ENCODE measurements at regions not wholly inside any gene's neighbourhood (a gene's known extent, or its start where the extent isn't known, plus 50 kb on each side); places are given as distances from the start of the nearest gene placed in this dataset.

DNA sequence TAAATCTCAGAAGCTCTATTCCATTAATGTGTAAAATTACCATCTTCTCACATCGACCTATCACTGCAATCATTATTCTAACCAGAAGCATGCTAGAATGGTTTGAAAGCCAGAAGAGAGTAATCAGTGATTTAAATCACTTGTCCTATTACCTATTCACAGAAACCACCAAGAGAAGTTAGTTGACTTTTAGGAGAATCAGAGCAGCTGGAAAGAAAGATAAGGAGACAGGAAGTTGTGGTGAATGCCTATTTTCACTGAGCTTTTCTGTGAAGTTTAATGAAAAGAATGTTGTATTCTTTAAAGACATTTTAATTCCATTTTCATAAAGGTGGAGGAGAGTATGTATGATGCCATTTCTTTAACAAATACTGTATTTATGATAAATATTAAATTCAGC, 352.6 kb upstream of the CRIM1 start:
- CTCF ChIA-PET: no interaction called here

DNA sequence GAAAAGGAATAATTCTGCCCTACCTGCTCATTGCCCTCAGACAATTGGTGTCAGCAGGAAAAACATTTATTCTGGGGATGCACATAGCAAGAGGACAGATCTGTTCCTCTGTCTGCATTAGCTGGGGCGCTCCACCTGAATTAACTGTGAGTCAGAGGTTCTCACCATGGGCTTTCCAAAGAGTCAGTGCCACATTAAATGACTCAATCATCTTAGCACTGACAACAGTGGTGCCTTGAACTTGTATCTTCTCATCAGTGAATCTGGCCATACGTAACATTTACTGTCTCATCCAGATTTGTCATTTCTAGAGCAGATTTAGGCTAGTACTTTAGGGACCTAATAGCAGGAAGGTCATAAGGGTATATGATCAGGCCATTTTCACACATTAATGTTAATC, 358.1 kb upstream of the CRIM1 start:
- H3K9me3 Mint-ChIP-seq: peaks cover 3% of the 10 kb centered on the region
- CTCF ChIA-PET: no interaction called here
- H3K36me3 Mint-ChIP-seq (ENCODE audit: low read depth): no peaks in the 10 kb centered on the region
- intact Hi-C loops (cut with micrococcal nuclease): no loop called here
- H3K4me1 Mint-ChIP-seq (ENCODE audit: low read depth): no peaks in the 10 kb centered on the region
- H3K27ac Mint-ChIP-seq: no peak overlapping the region
- H3K27me3 Mint-ChIP-seq (ENCODE audit: low read depth): no peaks in the 10 kb centered on the region
- H3K4me3 Mint-ChIP-seq: no peak overlapping the region
- DNase-seq: peak; percentile 5

More for the DNA sequence above, 352.6 kb upstream of the CRIM1 start:
- no peak overlapping the region for H3K27ac Mint-ChIP-seq
- intact Hi-C loops (cut with micrococcal nuclease): no loop called here
- DNase-seq: no peak
- no peaks in the 10 kb centered on the region for H3K9me3 Mint-ChIP-seq
- H3K27me3 Mint-ChIP-seq (ENCODE audit: low read depth): no peaks in the 10 kb centered on the region
- H3K4me1 Mint-ChIP-seq (ENCODE audit: low read depth): peaks cover 8% of the 10 kb centered on the region
- no peak overlapping the region for H3K4me3 Mint-ChIP-seq
- H3K36me3 Mint-ChIP-seq (ENCODE audit: low read depth): no peaks in the 10 kb centered on the region

DNA sequence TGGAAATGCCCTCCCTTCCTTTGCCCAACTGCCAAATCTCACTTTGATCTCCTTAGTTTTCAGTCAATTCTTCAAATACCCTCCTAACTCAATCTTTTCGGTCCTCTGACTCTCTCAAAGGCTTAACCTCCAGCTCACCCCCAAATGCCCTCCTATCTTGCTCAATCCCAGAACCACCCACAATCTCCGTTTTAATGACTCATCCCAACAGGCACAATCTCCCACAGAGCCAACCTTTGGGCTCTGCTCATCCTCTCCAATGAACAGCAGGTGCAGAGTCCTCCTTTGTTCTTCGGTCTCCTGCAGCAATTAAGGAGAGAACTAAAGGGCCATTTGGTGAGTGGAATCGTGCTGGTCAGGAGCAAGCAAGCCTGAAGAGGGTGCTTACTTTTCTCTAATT, 366.1 kb upstream of the CRIM1 start:
- DNase-seq: no peak
- CTCF ChIA-PET: no interaction called here

DNA sequence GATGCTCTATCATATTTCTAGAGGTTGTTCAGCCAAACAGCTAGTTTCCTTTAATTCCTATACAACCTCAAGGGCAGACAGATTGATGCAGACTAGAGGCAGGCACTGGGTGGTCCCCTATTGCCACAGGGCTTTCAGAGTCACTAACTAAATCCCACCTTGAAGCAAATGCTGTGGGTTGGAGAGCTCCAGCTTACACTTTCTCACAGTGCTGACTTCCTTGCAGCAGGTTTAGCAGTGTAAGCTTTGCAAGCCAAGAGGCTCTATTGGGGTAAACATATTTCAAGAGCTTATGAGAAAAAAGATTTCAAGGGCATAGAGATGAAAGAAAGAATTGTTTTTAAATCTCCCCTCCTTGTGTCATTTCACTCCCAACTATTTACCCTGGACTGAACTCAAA, 366.5 kb upstream of the CRIM1 start:
- no peak overlapping the region for H3K27ac Mint-ChIP-seq
- CTCF ChIA-PET: no interaction called here
- H3K4me1 Mint-ChIP-seq (ENCODE audit: low read depth): peaks cover 5% of the 10 kb centered on the region
- no peak for DNase-seq
- no peak overlapping the region for H3K4me3 Mint-ChIP-seq
- intact Hi-C loops (cut with micrococcal nuclease): no loop called here
- H3K36me3 Mint-ChIP-seq (ENCODE audit: low read depth): no peaks in the 10 kb centered on the region
- no peaks in the 10 kb centered on the region for H3K27me3 Mint-ChIP-seq (ENCODE audit: low read depth)
- no peaks in the 10 kb centered on the region for H3K9me3 Mint-ChIP-seq

More for the DNA sequence above, 366.1 kb upstream of the CRIM1 start:
- no peaks in the 10 kb centered on the region for H3K27me3 Mint-ChIP-seq (ENCODE audit: low read depth)
- intact Hi-C loops (cut with micrococcal nuclease): no loop called here
- no peak overlapping the region for H3K27ac Mint-ChIP-seq
- H3K4me3 Mint-ChIP-seq: no peak overlapping the region
- no peaks in the 10 kb centered on the region for H3K36me3 Mint-ChIP-seq (ENCODE audit: low read depth)
- H3K9me3 Mint-ChIP-seq: peaks cover 2% of the 10 kb centered on the region
- peaks cover 5% of the 10 kb centered on the region for H3K4me1 Mint-ChIP-seq (ENCODE audit: low read depth)

DNA sequence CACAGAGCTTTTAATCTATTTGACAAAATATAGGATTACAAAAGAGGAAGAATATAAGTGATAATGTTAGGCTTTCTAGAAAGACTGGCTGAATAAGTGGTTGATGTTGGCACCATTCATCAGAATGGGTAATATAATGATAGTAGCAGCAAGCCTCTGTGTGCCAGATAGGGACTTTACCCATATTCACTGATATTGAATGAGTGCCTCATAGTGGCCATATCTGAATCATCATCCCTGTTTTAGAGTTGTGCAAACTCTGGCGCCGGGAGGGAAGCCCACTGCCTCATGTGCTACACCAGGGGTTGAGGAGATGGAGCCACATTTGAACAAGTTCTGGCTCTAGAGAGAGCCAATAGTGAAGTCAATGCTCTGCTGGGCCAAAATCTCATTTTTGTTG, 368.7 kb upstream of the CRIM1 start:
- intact Hi-C loops (cut with micrococcal nuclease): no loop called here
- Mint-ChIP-seq H3K27me3 (ENCODE audit: low read depth) (peaks cover 2% of the 10 kb centered on the region), H3K9me3 (no peaks in the 10 kb centered on the region), H3K4me3 (no peak overlapping the region), H3K27ac (no peak overlapping the region), H3K4me1 (ENCODE audit: low read depth) (peaks cover 5% of the 10 kb centered on the region), H3K36me3 (ENCODE audit: low read depth) (no peaks in the 10 kb centered on the region)
- DNase-seq: no peak
- CTCF ChIA-PET: interaction anchor here (0.7 kb wide), 1 partner anchor 15 kb away, joined by 4 read pairs; no protein-coding TSS in a partner anchor

DNA sequence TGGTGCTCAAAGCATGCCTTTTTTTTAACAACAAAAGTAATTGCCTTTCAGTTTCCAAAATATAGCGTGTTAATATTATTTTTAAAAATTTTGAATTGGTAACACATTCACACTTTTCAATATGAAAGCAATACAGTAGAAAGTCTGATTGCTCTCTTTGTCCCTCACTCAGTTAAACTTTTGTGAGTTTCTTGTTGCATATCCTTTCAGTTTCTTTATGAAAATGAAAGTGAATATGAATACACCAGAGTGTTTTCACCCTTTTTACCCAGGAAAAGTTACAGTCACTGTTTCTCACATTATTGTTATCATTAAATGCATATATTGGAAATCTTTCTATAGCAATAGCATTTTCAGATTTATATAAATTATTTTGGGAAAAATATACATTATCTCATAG, 377.4 kb upstream of the CRIM1 start:
- intact Hi-C loops (cut with micrococcal nuclease): loop anchor here (1.0 to 10.0 kb wide), 4 partner anchors 269 to 807 kb away; no protein-coding TSS in a partner anchor
- Mint-ChIP-seq H3K4me3 (no peak overlapping the region), H3K4me1 (ENCODE audit: low read depth) (peaks cover 2% of the 10 kb centered on the region), H3K9me3 (no peaks in the 10 kb centered on the region), H3K27me3 (ENCODE audit: low read depth) (peaks cover 2% of the 10 kb centered on the region), H3K27ac (no peak overlapping the region), H3K36me3 (ENCODE audit: low read depth) (no peaks in the 10 kb centered on the region)
- CTCF ChIA-PET: no interaction called here
- no peak for DNase-seq

DNA sequence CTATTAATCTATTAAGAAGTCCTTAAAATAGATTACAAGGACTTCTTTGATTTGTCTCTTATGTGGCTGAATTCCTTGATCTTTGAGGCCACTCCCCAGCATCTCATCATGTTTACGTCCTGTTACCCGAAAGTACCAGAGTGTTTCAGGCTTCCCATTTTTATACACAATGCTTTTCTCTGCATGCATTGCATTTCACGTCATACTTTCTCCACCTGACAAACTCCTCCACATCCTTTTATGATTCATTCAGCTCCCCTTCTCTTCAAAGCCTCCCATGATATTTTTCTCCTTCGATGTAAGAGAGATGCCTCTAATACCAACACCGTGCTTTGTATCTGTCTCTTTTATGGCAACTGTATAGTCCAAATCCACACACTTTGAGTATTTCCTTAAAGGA, 379.0 kb upstream of the CRIM1 start:
- no peaks in the 10 kb centered on the region for H3K9me3 Mint-ChIP-seq

DNA sequence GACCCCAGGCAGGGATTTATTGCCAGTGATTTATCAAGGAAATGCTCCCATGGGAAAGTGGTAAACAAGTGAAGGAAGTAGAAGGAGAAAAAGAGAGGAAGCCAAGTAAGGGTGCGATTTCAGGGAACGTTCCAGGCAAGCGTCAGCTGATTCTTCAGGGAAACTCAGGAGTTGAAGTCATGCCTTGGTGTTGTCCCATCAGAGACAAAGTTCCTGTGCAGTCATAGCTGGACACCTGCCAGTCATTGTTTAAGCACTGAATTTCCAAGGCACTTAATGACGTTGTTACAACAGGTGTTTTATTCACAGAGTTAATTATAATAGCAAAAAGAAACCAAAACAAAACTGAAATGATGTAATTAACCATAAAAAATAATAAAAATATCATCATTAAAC, 381.8 kb upstream of the CRIM1 start:
- Mint-ChIP-seq H3K27me3 (ENCODE audit: low read depth) (peaks cover 4% of the 10 kb centered on the region), H3K27ac (no peak overlapping the region), H3K36me3 (ENCODE audit: low read depth) (no peaks in the 10 kb centered on the region), H3K4me3 (no peak overlapping the region), H3K9me3 (no peaks in the 10 kb centered on the region), H3K4me1 (ENCODE audit: low read depth) (peaks cover 2% of the 10 kb centered on the region)
- CTCF ChIA-PET: interaction anchor here (0.6 kb wide), 1 partner anchor 435 kb away, joined by 3 read pairs; no protein-coding TSS in a partner anchor
- peak; percentile 6 for DNase-seq
- intact Hi-C loops (cut with micrococcal nuclease): loop anchor here (1.0 to 10.0 kb wide), 4 partner anchors 349 to 811 kb away; no protein-coding TSS in a partner anchor

More for the DNA sequence above, 379.0 kb upstream of the CRIM1 start:
- CTCF ChIA-PET: no interaction called here
- no peak overlapping the region for H3K27ac Mint-ChIP-seq
- H3K36me3 Mint-ChIP-seq (ENCODE audit: low read depth): no peaks in the 10 kb centered on the region
- DNase-seq: no peak
- H3K4me3 Mint-ChIP-seq: no peak overlapping the region
- peaks cover 1% of the 10 kb centered on the region for H3K27me3 Mint-ChIP-seq (ENCODE audit: low read depth)
- H3K4me1 Mint-ChIP-seq (ENCODE audit: low read depth): peaks cover 2% of the 10 kb centered on the region
- intact Hi-C loops (cut with micrococcal nuclease): loop anchor here (1.0 to 10.0 kb wide), 2 partner anchors 531 to 808 kb away; no protein-coding TSS in a partner anchor

DNA sequence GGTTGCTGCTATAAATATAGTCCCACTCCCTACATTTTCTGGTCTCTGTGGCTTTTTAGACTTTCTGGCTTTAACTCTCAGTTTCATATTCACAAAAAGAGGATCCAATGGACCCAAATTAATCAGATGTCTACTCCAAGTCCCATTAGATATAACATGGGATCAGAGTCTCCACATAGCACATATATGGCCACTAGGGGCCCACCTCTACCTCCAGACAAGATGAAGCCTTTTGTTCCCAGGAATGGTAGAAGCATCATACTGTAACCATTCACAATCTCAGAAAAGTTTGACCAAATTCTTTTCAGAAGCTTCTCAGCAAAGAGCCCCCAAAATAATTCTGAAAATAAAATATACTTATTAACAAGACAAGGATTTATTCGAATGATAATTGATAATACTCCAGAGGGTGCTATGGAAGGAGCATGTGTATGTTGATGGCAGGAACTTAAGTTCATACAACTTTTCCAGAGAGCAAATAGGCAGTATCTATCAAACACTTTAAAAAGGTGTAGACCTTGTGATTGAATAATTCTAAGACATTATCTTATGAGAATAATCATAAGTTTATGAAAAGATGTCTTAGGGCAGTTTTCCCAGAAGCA, 382.3 kb upstream of the CRIM1 start:
- Mint-ChIP-seq H3K27ac (no peak overlapping the region), H3K4me3 (no peak overlapping the region), H3K27me3 (ENCODE audit: low read depth) (peaks cover 4% of the 10 kb centered on the region), H3K9me3 (no peaks in the 10 kb centered on the region), H3K36me3 (ENCODE audit: low read depth) (no peaks in the 10 kb centered on the region), H3K4me1 (ENCODE audit: low read depth) (peaks cover 2% of the 10 kb centered on the region)
- intact Hi-C loops (cut with micrococcal nuclease): loop anchor here (1.0 to 10.0 kb wide), 4 partner anchors 349 to 812 kb away; no protein-coding TSS in a partner anchor
- peak; percentile 33 for DNase-seq
- CTCF ChIA-PET: interaction anchor here (0.6 to 1.0 kb wide), 2 partner anchors 174 to 436 kb away, joined by 3 read pairs; no protein-coding TSS in a partner anchor

DNA sequence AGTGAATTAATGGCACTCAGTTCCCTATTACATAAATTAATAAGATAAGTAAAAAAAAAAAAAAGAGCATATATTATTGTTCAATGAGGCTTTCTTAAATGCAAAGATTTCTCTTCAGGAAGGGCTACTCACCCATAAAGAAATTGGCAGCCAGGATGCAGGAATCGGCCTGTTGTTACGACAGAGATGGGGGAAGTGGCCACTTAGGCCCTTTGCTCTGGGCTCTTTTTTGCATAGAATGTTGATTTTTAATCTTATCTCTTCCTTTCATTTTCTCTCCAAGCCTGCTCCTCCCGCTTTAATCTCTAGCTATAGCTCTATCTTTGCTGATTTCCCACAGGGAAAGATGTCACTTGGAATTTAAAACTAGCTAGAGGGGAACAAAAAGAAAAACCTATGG, 391.8 kb upstream of the CRIM1 start:
- intact Hi-C loops (cut with micrococcal nuclease): no loop called here
- no peaks in the 10 kb centered on the region for H3K9me3 Mint-ChIP-seq
- CTCF ChIA-PET: no interaction called here
- H3K4me1 Mint-ChIP-seq (ENCODE audit: low read depth): no peaks in the 10 kb centered on the region
- no peaks in the 10 kb centered on the region for H3K36me3 Mint-ChIP-seq (ENCODE audit: low read depth)
- no peak overlapping the region for H3K27ac Mint-ChIP-seq
- H3K4me3 Mint-ChIP-seq: no peak overlapping the region
- H3K27me3 Mint-ChIP-seq (ENCODE audit: low read depth): no peaks in the 10 kb centered on the region
- no peak for DNase-seq

DNA sequence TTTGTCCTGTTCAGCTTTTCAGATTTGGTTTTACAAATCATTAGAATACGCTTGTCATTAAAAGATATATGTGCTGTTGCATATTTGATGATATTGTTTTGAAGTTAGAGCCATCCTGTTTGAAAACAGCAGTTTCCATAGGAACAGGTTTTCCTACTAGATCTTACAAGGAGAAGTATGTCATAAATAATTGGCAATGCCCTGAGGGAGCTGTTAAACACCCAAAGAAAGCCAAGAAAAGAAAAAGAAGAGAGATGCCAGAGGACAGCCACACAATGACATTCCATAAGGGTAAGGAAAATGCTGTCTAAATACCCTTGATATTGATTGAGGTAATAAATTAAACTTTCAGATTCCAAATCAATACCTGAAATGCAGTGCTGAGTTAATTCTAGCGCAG, 392.2 kb upstream of the CRIM1 start:
- CTCF ChIA-PET: no interaction called here
- DNase-seq: no peak
- no peaks in the 10 kb centered on the region for H3K4me1 Mint-ChIP-seq (ENCODE audit: low read depth)
- H3K27me3 Mint-ChIP-seq (ENCODE audit: low read depth): no peaks in the 10 kb centered on the region
- H3K27ac Mint-ChIP-seq: no peak overlapping the region
- no peak overlapping the region for H3K4me3 Mint-ChIP-seq
- intact Hi-C loops (cut with micrococcal nuclease): no loop called here
- H3K36me3 Mint-ChIP-seq (ENCODE audit: low read depth): no peaks in the 10 kb centered on the region
- no peaks in the 10 kb centered on the region for H3K9me3 Mint-ChIP-seq

DNA sequence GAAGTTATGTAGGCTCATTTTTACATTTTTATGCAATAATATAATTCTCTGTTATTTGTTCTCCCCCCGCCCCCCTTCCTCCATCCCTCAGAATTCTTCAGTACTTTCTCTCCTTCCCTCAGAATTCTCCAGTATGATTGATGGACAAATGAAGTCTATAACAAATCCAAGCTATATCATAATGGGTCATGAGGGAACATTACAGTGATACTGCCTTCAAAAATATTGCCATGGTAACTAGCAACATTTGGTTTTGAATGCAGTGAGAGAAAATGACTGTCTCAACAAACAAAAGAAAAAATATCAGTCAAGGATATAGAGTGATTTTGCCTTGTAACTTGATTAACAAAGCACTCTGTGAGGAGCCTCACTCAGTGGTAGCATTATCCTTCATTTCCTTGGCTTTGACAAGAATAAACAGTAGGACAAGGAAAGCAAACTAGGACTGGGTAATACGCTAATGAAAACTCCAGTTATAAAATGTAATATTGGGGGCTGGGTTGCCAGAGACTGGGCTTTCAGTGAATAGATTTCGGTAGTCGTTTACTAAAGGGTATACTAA, 392.9 kb upstream of the CRIM1 start:
- intact Hi-C loops (cut with micrococcal nuclease): no loop called here
- H3K4me1 Mint-ChIP-seq (ENCODE audit: low read depth): no peaks in the 10 kb centered on the region
- no peak overlapping the region for H3K27ac Mint-ChIP-seq
- H3K27me3 Mint-ChIP-seq (ENCODE audit: low read depth): no peaks in the 10 kb centered on the region
- DNase-seq: no peak
- H3K4me3 Mint-ChIP-seq: no peak overlapping the region
- no peaks in the 10 kb centered on the region for H3K36me3 Mint-ChIP-seq (ENCODE audit: low read depth)
- no peaks in the 10 kb centered on the region for H3K9me3 Mint-ChIP-seq
- CTCF ChIA-PET: no interaction called here

DNA sequence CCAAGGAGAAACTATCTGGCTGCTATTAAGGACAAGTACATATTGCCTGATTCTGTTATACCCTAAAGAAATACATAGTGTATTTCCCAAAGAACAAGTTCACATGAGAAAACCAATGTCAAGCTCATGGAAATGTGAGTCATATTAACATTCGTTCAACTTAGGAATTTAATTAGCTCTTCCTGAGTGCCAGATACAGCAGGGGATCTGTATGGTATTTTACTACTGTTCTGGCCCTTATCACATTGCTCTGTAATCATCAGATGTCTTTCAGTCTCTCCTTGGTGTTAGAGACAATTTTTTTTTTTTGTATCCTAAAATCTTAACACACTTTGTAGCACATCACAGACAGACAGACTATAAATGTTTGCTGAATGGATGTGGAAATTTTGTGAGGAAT, 395.0 kb upstream of the CRIM1 start:
- Mint-ChIP-seq H3K27ac (no peak overlapping the region), H3K27me3 (ENCODE audit: low read depth) (no peaks in the 10 kb centered on the region), H3K9me3 (no peaks in the 10 kb centered on the region), H3K4me1 (ENCODE audit: low read depth) (no peaks in the 10 kb centered on the region), H3K36me3 (ENCODE audit: low read depth) (no peaks in the 10 kb centered on the region), H3K4me3 (no peak overlapping the region)
- no peak for DNase-seq
- intact Hi-C loops (cut with micrococcal nuclease): no loop called here
- CTCF ChIA-PET: no interaction called here

All from activated naive CD4-positive, alpha-beta T cell treated with anti-CD3 and anti-CD28 coated beads for 36 hours (primary cell).